ENCODE measurements at regions not wholly inside any gene's neighbourhood (a gene's known extent, or its start where the extent isn't known, plus 50 kb on each side); places are given as distances from the start of the nearest gene placed in this dataset.
"Not testable (repeated sequence)": the region's sequence is repeated elsewhere in the genome, so short reads cannot be mapped to it uniquely, and the experiment has no call there.

DNA sequence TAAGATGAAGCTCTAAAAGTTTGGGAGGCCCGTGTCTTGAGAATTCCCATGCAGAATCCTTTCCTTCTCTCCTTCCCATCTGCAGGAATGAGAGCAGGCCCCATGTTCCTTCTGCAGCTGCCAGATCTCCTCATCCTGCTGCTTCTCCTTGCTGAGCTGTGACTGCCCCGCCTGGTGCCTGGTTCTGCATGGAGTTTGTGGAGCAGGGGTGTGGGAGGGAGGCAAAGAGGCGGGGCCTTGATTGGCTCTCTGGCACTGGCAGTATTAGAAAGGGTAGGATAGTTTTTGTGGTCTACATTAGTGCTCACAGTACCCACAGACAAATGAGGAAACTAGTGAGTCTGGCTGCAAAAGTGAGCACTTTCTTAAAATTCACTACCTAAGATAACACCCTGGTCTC is 91.1 kb upstream of the CLPB start:
- no peak for DNase-seq
- ATAC-seq: no peak

DNA sequence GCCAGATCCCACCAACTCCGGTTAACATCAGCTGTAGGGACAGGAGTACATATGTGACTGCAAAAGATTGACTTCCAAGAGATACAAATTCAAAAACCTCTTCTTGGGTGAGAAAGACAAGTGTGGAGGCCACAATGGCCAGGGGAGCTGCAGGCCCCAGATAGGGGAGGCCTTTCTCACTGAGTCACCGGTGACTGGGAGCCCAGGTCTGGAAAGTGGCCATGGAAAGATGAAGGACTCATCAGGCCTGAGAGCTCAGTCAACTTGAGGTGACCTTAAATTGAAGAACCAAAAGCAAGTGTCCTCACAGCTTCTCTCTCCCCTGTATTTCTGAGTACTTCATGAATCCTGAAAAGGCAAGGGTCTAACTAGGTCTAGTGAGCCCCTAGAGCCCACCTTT is 90.4 kb upstream of the CLPB start:
- ATAC-seq: no peak
- no peak for DNase-seq

DNA sequence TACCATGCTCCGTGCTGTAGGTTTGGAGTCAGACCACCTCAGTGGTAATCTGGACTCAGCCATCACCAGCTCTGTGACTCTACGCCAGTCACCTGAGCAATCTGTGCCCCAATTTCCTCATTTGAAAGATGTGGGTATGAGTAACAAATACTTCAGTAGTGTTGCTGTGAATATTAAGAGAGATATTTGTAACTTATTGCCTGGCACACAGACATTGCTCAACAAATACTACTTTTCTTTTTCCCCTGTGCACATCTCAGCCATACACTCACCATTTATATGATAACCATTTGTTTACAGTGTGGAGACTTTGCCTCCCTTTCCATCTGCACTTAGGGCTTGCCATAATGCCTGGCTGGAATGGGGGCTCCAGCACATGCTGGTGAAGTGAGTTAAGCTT is 89.7 kb upstream of the CLPB start:
- ATAC-seq (no peak), DNase-seq (no peak)

- ATAC-seq (no peak), DNase-seq (no peak)
Observed at GRCh38 chr11:72522186-72522585, 87.9 kb upstream of the CLPB start.

DNA sequence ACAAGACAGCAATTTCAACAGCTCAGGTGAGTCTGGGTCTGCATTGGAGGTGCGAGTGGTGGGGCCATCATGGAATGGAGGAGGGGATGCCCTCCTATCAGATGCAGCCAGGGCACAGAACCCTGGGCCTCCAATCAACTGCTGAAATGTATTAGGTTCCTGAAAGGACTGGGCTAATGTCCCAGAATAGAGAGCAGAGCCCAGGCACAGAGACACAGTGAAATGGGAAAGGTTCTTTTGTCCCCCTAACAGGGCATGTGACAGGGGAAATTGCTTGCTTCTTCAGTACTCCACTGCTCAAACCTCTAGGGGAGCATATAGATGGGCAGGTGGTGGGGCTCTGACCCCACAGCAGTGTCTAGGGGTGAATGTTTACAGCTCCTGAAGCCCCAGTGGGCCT is 87.3 kb upstream of the CLPB start:
- ATAC-seq (no peak), DNase-seq (no peak)

DNA sequence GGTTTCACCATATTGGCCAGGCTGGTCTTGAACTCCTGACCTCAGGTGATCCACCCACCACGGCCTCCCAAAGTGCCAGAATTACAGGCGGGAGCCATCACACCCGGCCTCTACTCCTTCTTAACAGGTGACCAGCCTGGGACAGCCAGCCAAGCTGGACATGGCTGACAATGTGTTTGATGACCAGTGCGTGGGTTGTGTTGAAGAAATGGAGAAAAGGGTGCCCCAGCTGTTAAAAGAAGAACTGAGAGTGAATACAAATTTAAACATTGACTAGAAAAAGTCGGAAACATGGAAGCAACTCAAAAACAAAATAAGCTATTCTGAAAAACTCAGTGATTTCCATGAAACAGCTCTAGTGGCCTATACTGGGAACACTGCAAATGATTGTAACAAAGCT is 86.5 kb upstream of the CLPB start:
- ATAC-seq (no peak), DNase-seq (no peak)

- DNase-seq: not testable (repeated sequence)
- peak; percentile 75 for ATAC-seq
Observed at GRCh38 chr11:72519882-72520281, 85.6 kb upstream of the CLPB start.

GRCh38 chr11:72519220-72519881 is 85.0 kb upstream of the CLPB start:
- ATAC-seq (peak; percentile 32), DNase-seq (peak; percentile 10)

DNA sequence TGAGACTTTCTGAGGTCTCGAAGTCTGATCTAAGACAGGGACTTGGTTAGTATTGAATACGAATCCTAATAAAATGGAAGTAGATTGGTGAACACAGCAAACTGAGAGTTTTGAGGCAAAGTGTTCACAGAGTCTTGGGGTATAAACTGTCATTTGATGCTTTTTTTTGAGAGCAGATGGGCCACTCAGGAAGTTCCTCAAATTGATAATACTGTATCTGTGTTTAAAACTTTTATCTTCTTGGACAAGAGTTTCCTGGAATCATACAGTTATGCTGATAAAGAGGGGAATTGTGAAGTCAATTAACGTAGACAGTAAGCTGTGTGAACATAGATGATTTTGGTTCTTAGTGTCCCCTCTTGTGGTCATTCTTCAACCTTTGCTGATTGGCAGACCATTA is 80.0 kb upstream of the CLPB start:
- ATAC-seq (no peak), DNase-seq (no peak)

GRCh38 chr11:72513411-72513810 is 79.1 kb upstream of the CLPB start:
- no peak for ATAC-seq
- DNase-seq: no peak

GRCh38 chr11:72512956-72513355 is 78.6 kb upstream of the CLPB start:
- ATAC-seq: no peak
- DNase-seq: no peak

GRCh38 chr11:72511393-72512047 is 77.2 kb upstream of the CLPB start:
- ATAC-seq (no peak), DNase-seq (no peak)

DNA sequence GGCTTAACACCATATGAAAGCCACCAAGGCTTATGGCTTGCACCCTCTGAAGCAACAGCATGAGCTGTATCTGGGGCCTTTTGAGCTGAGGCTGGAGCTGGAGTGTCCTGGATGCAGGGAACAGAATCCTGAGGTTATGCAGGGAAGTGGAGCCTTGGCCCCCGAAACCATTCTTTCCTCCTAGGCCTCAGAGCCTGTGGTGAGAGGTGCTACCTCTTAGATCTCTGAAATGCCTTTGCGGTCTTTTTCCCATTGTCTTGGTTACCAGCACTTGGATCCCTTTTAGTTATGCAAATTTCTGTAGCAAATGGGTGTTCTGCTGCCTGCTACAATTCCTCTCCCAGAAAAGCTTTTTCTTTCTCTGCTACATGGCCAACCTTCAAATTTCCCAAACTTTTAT is 72.7 kb upstream of the CLPB start:
- DNase-seq: no peak
- ATAC-seq: no peak

DNA sequence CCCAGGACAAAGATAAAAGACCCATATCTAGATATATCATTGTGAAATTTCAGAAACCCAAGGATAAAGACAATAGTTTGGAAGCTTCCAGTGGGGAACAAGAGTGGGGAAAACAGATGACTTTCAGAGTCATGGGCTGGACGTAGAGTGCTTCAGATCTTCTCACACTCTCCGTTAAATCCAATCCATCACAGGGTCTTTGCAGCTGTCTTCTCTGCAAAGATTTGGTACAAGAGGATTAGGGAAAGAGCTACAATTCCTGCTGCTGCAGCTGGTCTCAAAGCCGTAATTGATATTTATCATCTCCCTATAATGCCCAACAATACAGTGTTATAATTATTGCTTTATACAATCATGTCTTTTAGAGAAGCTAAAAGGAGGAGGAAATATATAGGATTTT is 63.4 kb upstream of the CLPB start:
- no peak for ATAC-seq
- DNase-seq: no peak

GRCh38 chr11:72494109-72494429 is 59.7 kb upstream of the CLPB start:
- DNase-seq (no peak), ATAC-seq (no peak)

DNA sequence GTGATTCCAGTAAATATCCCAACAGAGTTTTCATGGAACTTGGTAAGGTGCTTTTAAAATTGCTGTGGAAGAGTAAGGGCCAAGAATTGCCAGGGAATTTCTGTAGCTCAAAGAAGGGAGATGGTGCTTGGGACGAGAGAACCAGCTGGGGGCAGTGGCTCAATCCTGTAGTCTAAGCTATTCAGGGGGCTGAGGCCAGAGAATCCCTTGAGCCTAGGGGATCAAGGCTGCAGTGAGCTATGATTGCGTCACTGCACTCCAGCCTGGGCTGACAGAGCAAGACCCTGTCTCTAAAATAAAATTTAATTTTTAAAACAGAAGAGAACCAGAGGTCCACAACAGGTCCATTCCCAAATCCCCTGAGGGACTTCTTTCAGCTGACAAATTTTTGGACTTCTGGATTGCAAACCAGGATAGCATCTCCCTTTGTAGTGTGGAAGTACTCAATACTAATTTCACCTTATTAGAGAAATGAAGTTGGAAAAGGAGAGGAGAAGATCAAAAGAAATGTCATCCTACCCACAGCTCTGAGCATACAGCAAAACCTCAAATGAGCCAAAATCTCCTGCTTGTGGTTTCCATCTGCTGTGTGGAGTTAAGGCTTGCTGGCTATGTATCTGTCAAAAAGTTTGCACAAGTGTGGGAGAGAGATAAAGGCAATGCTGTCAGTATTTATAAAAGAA is 59.2 kb upstream of the CLPB start:
- peak; percentile 61 for ATAC-seq
- DNase-seq: no peak

DNA sequence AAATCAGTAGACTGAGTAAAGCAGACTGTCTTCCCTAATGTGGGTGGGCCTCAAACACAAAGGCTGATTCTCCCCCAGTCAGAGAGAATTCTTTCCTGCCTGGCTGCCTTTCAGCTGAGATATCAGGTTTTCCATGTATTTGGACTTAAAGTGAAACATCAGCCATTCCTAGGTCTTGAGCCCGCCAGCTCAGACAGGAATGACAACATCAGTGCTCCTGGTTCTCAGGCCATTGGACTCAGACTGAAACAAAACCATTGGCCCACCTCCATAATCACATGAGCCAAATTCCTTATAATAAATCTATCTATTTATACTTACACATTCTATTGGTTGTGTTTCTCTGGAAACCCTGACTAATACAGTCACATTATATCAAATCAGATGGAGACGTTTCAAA is 56.7 kb upstream of the CLPB start:
- ATAC-seq (no peak), DNase-seq (no peak)
